KMS-11 (cell line): ENCODE measurements at regions not wholly inside any gene's neighbourhood (a gene's known extent, or its start where the extent isn't known, plus 50 kb on each side); places are given as distances from the start of the nearest gene placed in this dataset.

Experiments used
- H2AFZ ChIP-seq: fragments of 200-600 bp; sonication (generic); 2 replicates; pipeline ENCODE4 v1.6.1; 2016; ENCODE audit warnings: antibody characterized with exemption, mixed run types, low read depth
- H3K27ac ChIP-seq: fragments of 200-600 bp; sonication (generic); 2 replicates; pipeline ENCODE4 v1.6.1; 2016; ENCODE audit warnings: mild to moderate bottlenecking, mixed run types
- H3K27me3 ChIP-seq: fragments of 200-600 bp; sonication (generic); 2 replicates; pipeline ENCODE4 v1.6.1; 2017; ENCODE audit warnings: mild to moderate bottlenecking, low read depth, mixed run types, moderate library complexity; ENCODE audit not compliant: insufficient read depth
- H3K36me3 ChIP-seq: fragments of 200-600 bp; sonication (generic); 2 replicates; pipeline ENCODE4 v1.6.1; 2017; ENCODE audit warnings: mild to moderate bottlenecking, mixed run types; ENCODE audit not compliant: insufficient read depth
- H3K4me1 ChIP-seq: fragments of 200-600 bp; sonication (generic); 2 replicates; pipeline ENCODE4 v1.6.1; 2016; ENCODE audit warnings: mild to moderate bottlenecking, low read depth, mixed run types; ENCODE audit not compliant: poor library complexity, severe bottlenecking
- H3K4me2 ChIP-seq: fragments of 200-600 bp; sonication (generic); 2 replicates; pipeline ENCODE4 v1.7.0; 2016; ENCODE audit warnings: mild to moderate bottlenecking, mixed run types
- H3K4me3 ChIP-seq: fragments of 200-600 bp; sonication (generic); IDR thresholded peaks from 2 replicates; pipeline ENCODE4 v1.6.1; 2017; ENCODE audit warnings: low read depth, low read length, mixed read lengths; ENCODE audit not compliant: insufficient read depth
- H3K79me2 ChIP-seq: fragments of 200-600 bp; sonication (generic); 2 replicates; pipeline ENCODE4 v1.6.1; 2016; ENCODE audit warnings: low read depth, mixed run types; ENCODE audit not compliant: insufficient read depth
- H3K9ac ChIP-seq: fragments of 200-600 bp; sonication (generic); 2 replicates; pipeline ENCODE4 v1.6.1; 2016; ENCODE audit warnings: mild to moderate bottlenecking, mixed run types
- H4K20me1 ChIP-seq: fragments of 200-600 bp; sonication (generic); 2 replicates; pipeline ENCODE4 v1.6.1; 2016; ENCODE audit warnings: mild to moderate bottlenecking, mixed run types; ENCODE audit not compliant: insufficient read depth
- CTCF ChIP-seq: fragments of 200-600 bp; sonication (generic); conservative IDR thresholded peaks from 2 replicates; pipeline ENCODE4 v1.6.1; 2017; ENCODE audit warnings: low read depth, mild to moderate bottlenecking, antibody characterized with exemption, low read length, moderate library complexity, mixed read lengths

DNA sequence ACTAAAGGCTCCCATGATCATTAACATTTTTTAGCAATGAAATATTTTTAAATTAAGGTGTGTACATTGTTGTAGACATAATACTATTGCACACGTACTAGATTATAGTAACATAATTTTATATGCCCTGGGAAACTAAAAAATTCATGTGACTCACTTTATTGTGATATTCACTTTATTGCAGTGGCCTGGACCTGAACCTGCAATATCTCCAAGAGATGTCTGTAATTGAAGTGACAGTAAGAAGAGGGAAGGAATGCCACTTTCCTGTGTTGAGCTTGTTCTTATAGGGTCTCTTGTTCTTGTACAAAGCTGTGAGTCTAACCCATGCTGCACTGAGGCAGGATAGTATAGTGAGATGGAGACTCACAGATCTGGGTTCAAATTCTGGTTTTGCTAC lies 66.9 kb upstream of the USP24 start:
- H3K27ac ChIP-seq = no peak overlapping the region
- no peaks in the 10 kb centered on the region for H3K4me1 ChIP-seq
- H3K4me3 ChIP-seq = no peak overlapping the region
- H3K27me3 ChIP-seq = no peaks in the 10 kb centered on the region
- no peak overlapping the region for H3K9ac ChIP-seq
- no peak for TF ChIP-seq CTCF
- no peaks in the 10 kb centered on the region for H3K79me2 ChIP-seq
- no peak overlapping the region for H2AFZ ChIP-seq
- no peaks in the 10 kb centered on the region for H3K36me3 ChIP-seq
- H3K4me2 ChIP-seq = no peak overlapping the region
- H4K20me1 ChIP-seq = no peaks in the 10 kb centered on the region

DNA sequence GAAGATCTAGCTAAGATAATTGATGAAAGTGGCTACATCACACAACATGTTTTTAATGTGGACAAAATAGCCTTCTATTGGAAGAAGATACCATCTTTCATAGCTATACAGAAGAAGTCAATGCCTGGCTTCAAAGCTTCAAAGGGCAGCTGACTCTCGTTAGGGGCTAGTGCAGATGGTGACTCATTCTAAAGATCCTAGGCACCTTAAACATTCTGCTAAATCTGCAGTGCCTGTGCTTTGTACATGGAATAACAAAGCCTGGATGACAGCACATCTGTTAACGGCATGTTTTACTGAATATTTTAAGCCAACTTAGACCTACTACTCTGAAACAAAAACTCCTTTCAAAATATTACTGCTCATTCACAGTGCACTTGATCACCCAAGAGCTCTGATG lies 65.6 kb upstream of the USP24 start:
- Histone ChIP-seq H3K79me2 (no peaks in the 10 kb centered on the region), H3K4me3 (no peak overlapping the region), H3K36me3 (no peaks in the 10 kb centered on the region), H3K27ac (no peak overlapping the region), H3K4me1 (no peaks in the 10 kb centered on the region), H3K4me2 (no peak overlapping the region), H3K9ac (no peak overlapping the region), H4K20me1 (no peaks in the 10 kb centered on the region), H3K27me3 (no peaks in the 10 kb centered on the region), H2AFZ (no peak overlapping the region)
- TF ChIP-seq CTCF = no peak

DNA sequence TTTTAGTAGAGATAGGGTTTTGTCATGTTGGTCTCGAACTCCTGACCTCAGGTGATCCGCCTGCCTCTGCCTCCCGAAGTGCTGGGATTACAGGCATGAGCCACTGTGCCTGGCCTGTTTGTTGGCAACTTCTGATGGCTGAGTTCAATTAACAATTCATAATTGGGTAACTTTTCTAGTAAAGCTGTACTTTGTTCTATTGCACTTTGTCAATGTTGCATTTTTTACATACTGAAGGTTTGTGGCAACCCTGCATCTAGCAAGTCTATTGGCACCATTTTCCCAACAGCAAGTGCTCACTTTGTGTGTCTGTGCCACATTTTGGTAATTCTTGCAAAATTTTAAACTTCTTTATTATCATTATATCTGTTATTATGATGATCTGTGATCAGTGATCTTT lies 64.5 kb upstream of the USP24 start:
- H3K4me2 ChIP-seq = no peak overlapping the region
- no peak overlapping the region for H3K9ac ChIP-seq
- H3K27ac ChIP-seq = no peak overlapping the region
- TF ChIP-seq CTCF = no peak
- no peaks in the 10 kb centered on the region for H3K4me1 ChIP-seq
- no peaks in the 10 kb centered on the region for H3K36me3 ChIP-seq
- no peaks in the 10 kb centered on the region for H4K20me1 ChIP-seq
- no peak overlapping the region for H2AFZ ChIP-seq
- H3K4me3 ChIP-seq = no peak overlapping the region
- H3K79me2 ChIP-seq = no peaks in the 10 kb centered on the region
- no peaks in the 10 kb centered on the region for H3K27me3 ChIP-seq

- H3K27ac ChIP-seq = no peak overlapping the region
- no peaks in the 10 kb centered on the region for H3K79me2 ChIP-seq
- no peaks in the 10 kb centered on the region for H4K20me1 ChIP-seq
- no peak overlapping the region for H3K4me3 ChIP-seq
- no peak overlapping the region for H3K4me2 ChIP-seq
- H3K27me3 ChIP-seq = no peaks in the 10 kb centered on the region
- TF ChIP-seq CTCF = no peak
- no peak overlapping the region for H3K9ac ChIP-seq
- H3K4me1 ChIP-seq = no peaks in the 10 kb centered on the region
- no peaks in the 10 kb centered on the region for H3K36me3 ChIP-seq
- no peak overlapping the region for H2AFZ ChIP-seq
Measured at GRCh38 chr1:55278378-55278777, 63.2 kb upstream of the USP24 start.
